CD4-positive, alpha-beta T cell treated with Interleukin-17A for 1 hour (primary cell): ENCODE measurements at regions not wholly inside any gene's neighbourhood (a gene's known extent, or its start where the extent isn't known, plus 50 kb on each side); places are given as distances from the start of the nearest gene placed in this dataset.

Source experiments
- DNase-seq: peaks from one replicate; pipeline ENCODE4 v3.0.0-alpha.2; 2020

GRCh38 chr9:14031810-14032209 is 282.1 kb downstream of the NFIB start:
- no peak for DNase-seq

GRCh38 chr9:14031060-14031414 is 282.9 kb downstream of the NFIB start:
- no peak for DNase-seq

GRCh38 chr9:14030375-14031059 is 283.4 kb downstream of the NFIB start:
- no peak for DNase-seq

- no peak for DNase-seq
Measured at GRCh38 chr9:14029806-14030374, 284.1 kb downstream of the NFIB start.

- DNase-seq, result no peak
Measured at GRCh38 chr9:14027116-14027800, 286.7 kb downstream of the NFIB start.

GRCh38 chr9:14025741-14026140 is 288.2 kb downstream of the NFIB start:
- no peak for DNase-seq

GRCh38 chr9:14023285-14023684 is 290.7 kb downstream of the NFIB start:
- DNase-seq, result no peak

GRCh38 chr9:14021871-14022525 is 291.9 kb downstream of the NFIB start:
- DNase-seq, result no peak

GRCh38 chr9:14018081-14018480 is 295.9 kb downstream of the NFIB start:
- DNase-seq, result no peak

- DNase-seq, result no peak
Measured at GRCh38 chr9:14014744-14015143, 299.2 kb downstream of the NFIB start.

GRCh38 chr9:14014218-14014617 is 299.7 kb downstream of the NFIB start:
- DNase-seq, result no peak

GRCh38 chr9:14011799-14012560 is 302.0 kb downstream of the NFIB start:
- DNase-seq, result no peak

- DNase-seq, result no peak
Measured at GRCh38 chr9:14007190-14007769, 306.7 kb downstream of the NFIB start.

GRCh38 chr9:14006386-14007187 is 307.4 kb downstream of the NFIB start:
- no peak for DNase-seq

- no peak for DNase-seq
Measured at GRCh38 chr9:14004110-14004509, 309.8 kb downstream of the NFIB start.

- no peak for DNase-seq
Measured at GRCh38 chr9:13994240-13994639, 319.7 kb downstream of the NFIB start.

GRCh38 chr9:13993632-13994185 is 320.2 kb downstream of the NFIB start:
- DNase-seq, result no peak

GRCh38 chr9:13992138-13993088 is 321.5 kb downstream of the NFIB start:
- no peak for DNase-seq

GRCh38 chr9:13991395-13991794 is 322.5 kb downstream of the NFIB start:
- DNase-seq, result no peak

- DNase-seq, result no peak
Measured at GRCh38 chr9:13990994-13991393, 322.9 kb downstream of the NFIB start.
